IgD-negative memory B cell (primary cell): ENCODE measurements at regions not wholly inside any gene's neighbourhood (a gene's known extent, or its start where the extent isn't known, plus 50 kb on each side); places are given as distances from the start of the nearest gene placed in this dataset.

ENCODE experiments used
- H3K27ac Mint-ChIP-seq, 3 donors: one replicate each; pipeline ENCODE4 v1.8.0; 2020 to 2022; ENCODE audit warnings: mild to moderate bottlenecking in 3 of 3, mixed read lengths in 3 of 3, moderate library complexity in 1 of 3
- H3K27me3 Mint-ChIP-seq: one replicate; pipeline ENCODE4 v1.8.0; 2021; ENCODE audit warnings: mixed read lengths
- H3K36me3 Mint-ChIP-seq: one replicate; pipeline ENCODE4 v1.8.0; 2020; ENCODE audit warnings: mild to moderate bottlenecking, mixed read lengths
- H3K4me1 Mint-ChIP-seq, 3 donors: one replicate each; pipeline ENCODE4 v1.8.0; 2020 to 2022; ENCODE audit warnings: mixed read lengths in 3 of 3, mild to moderate bottlenecking in 1 of 3
- H3K4me3 Mint-ChIP-seq, 4 donors: one replicate each; pipeline ENCODE4 v1.8.0; 2020 to 2022; ENCODE audit warnings: mild to moderate bottlenecking in 4 of 4, mixed read lengths in 4 of 4, moderate library complexity in 3 of 4
- H3K9me3 Mint-ChIP-seq, 3 donors: one replicate each; pipeline ENCODE4 v1.8.0; 2020 to 2021; ENCODE audit warnings: mixed read lengths in 3 of 3, mild to moderate bottlenecking in 1 of 3

GRCh38 chr6:37100745-37101144 lies 69.2 kb upstream of the PIM1 start:
- Mint-ChIP-seq H3K4me1 (peaks cover 32 to 36% (median 34%) of the 10 kb centered on the region in 3 donors), H3K27me3 (no peaks in the 10 kb centered on the region), H3K36me3 (peaks cover 3% of the 10 kb centered on the region), H3K27ac (peak overlapping the region; percentile 87 to 99 (median 99)), H3K4me3 (peak overlapping the region in 3 of 4 donors; percentile 43 to 87 (median 70)), H3K9me3 (no peaks in the 10 kb centered on the region)

- H3K4me3 Mint-ChIP-seq, result peak overlapping the region; percentile 78 to 91 (median 88)
- H3K36me3 Mint-ChIP-seq, result peaks cover 3% of the 10 kb centered on the region
- H3K4me1 Mint-ChIP-seq, result peaks cover 32 to 36% (median 34%) of the 10 kb centered on the region in 3 donors
- peak overlapping the region; percentile 87 to 99 (median 99) for H3K27ac Mint-ChIP-seq
- H3K9me3 Mint-ChIP-seq, result no peaks in the 10 kb centered on the region
- no peaks in the 10 kb centered on the region for H3K27me3 Mint-ChIP-seq
Observed at GRCh38 chr6:37101991-37102298, 68.0 kb upstream of the PIM1 start.

GRCh38 chr6:37102299-37103168 lies 67.4 kb upstream of the PIM1 start:
- Mint-ChIP-seq H3K4me3 (peak overlapping the region; percentile 78 to 91 (median 88)), H3K27ac (peak overlapping the region; percentile 87 to 99 (median 99)), H3K27me3 (no peaks in the 10 kb centered on the region), H3K4me1 (peaks cover 32 to 36% (median 34%) of the 10 kb centered on the region in 3 donors), H3K9me3 (no peaks in the 10 kb centered on the region), H3K36me3 (peaks cover 3% of the 10 kb centered on the region)

- H3K4me1 Mint-ChIP-seq, result peaks cover 32 to 36% (median 34%) of the 10 kb centered on the region in 3 donors
- H3K9me3 Mint-ChIP-seq, result no peaks in the 10 kb centered on the region
- H3K27ac Mint-ChIP-seq, result peak overlapping the region; percentile 86 to 99 (median 92)
- peak overlapping the region; percentile 78 to 91 (median 86) for H3K4me3 Mint-ChIP-seq
- H3K36me3 Mint-ChIP-seq, result peaks cover 3% of the 10 kb centered on the region
- H3K27me3 Mint-ChIP-seq, result no peaks in the 10 kb centered on the region
Observed at GRCh38 chr6:37103169-37104039, 66.5 kb upstream of the PIM1 start.

- Mint-ChIP-seq H3K9me3 (no peaks in the 10 kb centered on the region), H3K36me3 (peaks cover 3% of the 10 kb centered on the region), H3K27me3 (no peaks in the 10 kb centered on the region), H3K4me1 (peaks cover 29 to 36% (median 32%) of the 10 kb centered on the region in 3 donors), H3K4me3 (peak overlapping the region in 1 of 4 donors; percentile 30), H3K27ac (peak overlapping the region in 1 of 3 donors; percentile 21)
Observed at GRCh38 chr6:37104824-37105147, 65.2 kb upstream of the PIM1 start.

GRCh38 chr6:37105148-37106050 lies 64.6 kb upstream of the PIM1 start:
- Mint-ChIP-seq H3K4me1 (peaks cover 30 to 36% (median 32%) of the 10 kb centered on the region in 3 donors), H3K4me3 (no peak overlapping the region), H3K27ac (peak overlapping the region in 1 of 3 donors; percentile 21)

GRCh38 chr6:37106051-37106363 lies 63.9 kb upstream of the PIM1 start:
- Mint-ChIP-seq H3K4me1 (peaks cover 27 to 30% (median 29%) of the 10 kb centered on the region in 3 donors), H3K36me3 (peaks cover 2% of the 10 kb centered on the region), H3K27ac (no peak overlapping the region), H3K9me3 (no peaks in the 10 kb centered on the region), H3K4me3 (no peak overlapping the region), H3K27me3 (no peaks in the 10 kb centered on the region)

More at GRCh38 chr6:37105148-37106050, 64.6 kb upstream of the PIM1 start:
- Mint-ChIP-seq H3K27me3 (no peaks in the 10 kb centered on the region), H3K36me3 (peaks cover 2% of the 10 kb centered on the region), H3K9me3 (no peaks in the 10 kb centered on the region)

- Mint-ChIP-seq H3K27ac (no peak overlapping the region), H3K9me3 (no peaks in the 10 kb centered on the region)
Observed at GRCh38 chr6:37106554-37106953, 63.4 kb upstream of the PIM1 start.

GRCh38 chr6:37106982-37107491 lies 62.9 kb upstream of the PIM1 start:
- H3K36me3 Mint-ChIP-seq, result peaks cover 1% of the 10 kb centered on the region
- H3K4me3 Mint-ChIP-seq, result peak overlapping the region in 1 of 4 donors; percentile 43
- no peak overlapping the region for H3K27ac Mint-ChIP-seq
- H3K27me3 Mint-ChIP-seq, result no peaks in the 10 kb centered on the region
- no peaks in the 10 kb centered on the region for H3K9me3 Mint-ChIP-seq
- H3K4me1 Mint-ChIP-seq, result peaks cover 19 to 23% (median 20%) of the 10 kb centered on the region in 3 donors

More at GRCh38 chr6:37106554-37106953, 63.4 kb upstream of the PIM1 start:
- peaks cover 2% of the 10 kb centered on the region for H3K36me3 Mint-ChIP-seq
- no peaks in the 10 kb centered on the region for H3K27me3 Mint-ChIP-seq
- H3K4me1 Mint-ChIP-seq, result peaks cover 23 to 27% (median 25%) of the 10 kb centered on the region in 3 donors
- no peak overlapping the region for H3K4me3 Mint-ChIP-seq

- Mint-ChIP-seq H3K4me1 (peaks cover 0 to 5% (median 5%) of the 10 kb centered on the region in 3 donors), H3K9me3 (no peaks in the 10 kb centered on the region), H3K27ac (no peak overlapping the region), H3K4me3 (no peak overlapping the region), H3K36me3 (no peaks in the 10 kb centered on the region), H3K27me3 (no peaks in the 10 kb centered on the region)
Observed at GRCh38 chr6:37109714-37110499, 60.0 kb upstream of the PIM1 start.

GRCh38 chr6:37110500-37111461 lies 59.2 kb upstream of the PIM1 start:
- H3K27me3 Mint-ChIP-seq, result no peaks in the 10 kb centered on the region
- no peak overlapping the region for H3K4me3 Mint-ChIP-seq
- no peaks in the 10 kb centered on the region for H3K9me3 Mint-ChIP-seq
- peaks cover 0 to 2% (median 2%) of the 10 kb centered on the region in 3 donors for H3K4me1 Mint-ChIP-seq
- no peaks in the 10 kb centered on the region for H3K36me3 Mint-ChIP-seq
- no peak overlapping the region for H3K27ac Mint-ChIP-seq

- Mint-ChIP-seq H3K36me3 (no peaks in the 10 kb centered on the region), H3K27ac (no peak overlapping the region), H3K4me1 (peaks cover 0 to 2% (median 2%) of the 10 kb centered on the region in 3 donors), H3K4me3 (no peak overlapping the region), H3K9me3 (no peaks in the 10 kb centered on the region), H3K27me3 (no peaks in the 10 kb centered on the region)
Observed at GRCh38 chr6:37113976-37114375, 56.0 kb upstream of the PIM1 start.

- no peaks in the 10 kb centered on the region for H3K9me3 Mint-ChIP-seq
- H3K36me3 Mint-ChIP-seq, result no peaks in the 10 kb centered on the region
- H3K4me3 Mint-ChIP-seq, result no peak overlapping the region
- H3K27me3 Mint-ChIP-seq, result no peaks in the 10 kb centered on the region
- peaks cover 4 to 6% (median 6%) of the 10 kb centered on the region in 3 donors for H3K4me1 Mint-ChIP-seq
- H3K27ac Mint-ChIP-seq, result no peak overlapping the region
Observed at GRCh38 chr6:37114612-37115011, 55.3 kb upstream of the PIM1 start.
